ENCODE measurements at regions not wholly inside any gene's neighbourhood (a gene's known extent, or its start where the extent isn't known, plus 50 kb on each side); places are given as distances from the start of the nearest gene placed in this dataset.

DNA sequence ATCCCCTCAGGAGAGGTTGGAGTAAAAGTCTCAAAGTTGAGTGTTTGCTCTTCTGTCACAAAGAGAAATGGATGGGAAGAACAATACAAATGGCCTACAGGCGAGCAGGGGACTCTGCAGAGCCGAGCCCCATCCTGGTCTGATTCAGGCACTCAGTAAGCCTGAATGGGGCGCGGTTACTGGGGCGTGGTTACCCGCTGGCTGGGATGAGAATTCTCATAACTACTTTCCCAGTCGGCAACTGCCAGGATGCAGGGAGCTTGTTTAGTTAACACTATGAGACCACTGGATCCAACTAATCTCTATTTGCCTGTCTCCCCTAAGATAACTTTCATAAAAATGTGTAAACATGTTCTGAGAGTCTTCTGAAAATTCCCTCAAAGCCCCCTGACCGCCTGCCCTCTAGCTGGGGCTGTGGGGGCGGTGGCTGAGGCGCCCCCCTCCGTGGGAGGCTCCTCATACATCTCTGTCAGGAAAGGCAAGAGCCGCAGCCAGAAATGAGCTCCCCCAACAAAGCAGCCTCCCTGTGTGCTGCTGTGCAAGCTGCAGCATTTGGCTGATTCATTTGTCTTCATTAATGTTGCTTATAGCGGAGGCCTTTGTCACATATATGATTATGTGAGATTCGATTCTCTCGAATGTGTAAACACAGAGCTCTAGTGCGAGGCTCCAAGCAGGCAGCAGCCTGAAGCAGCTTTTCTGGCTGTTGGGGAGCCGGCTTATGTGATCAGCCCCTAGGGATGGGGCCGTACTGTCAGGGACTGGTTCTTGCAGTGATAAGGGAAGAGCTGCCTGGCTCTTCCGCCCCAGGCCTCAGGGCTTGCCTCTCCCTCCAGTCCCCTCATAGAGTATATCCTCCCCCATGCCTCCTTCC lies 126.1 kb upstream of the ARHGAP5 start:
- Mint-ChIP-seq H3K36me3 (ENCODE audit: low read depth) (no peaks in the 10 kb centered on the region), H3K4me1 (ENCODE audit: low read depth) (peaks cover 10% of the 10 kb centered on the region), H3K27ac (no peak overlapping the region), H3K27me3 (ENCODE audit: low read depth) (peaks cover 3% of the 10 kb centered on the region), H3K9me3 (no peaks in the 10 kb centered on the region), H3K4me3 (no peak overlapping the region)

DNA sequence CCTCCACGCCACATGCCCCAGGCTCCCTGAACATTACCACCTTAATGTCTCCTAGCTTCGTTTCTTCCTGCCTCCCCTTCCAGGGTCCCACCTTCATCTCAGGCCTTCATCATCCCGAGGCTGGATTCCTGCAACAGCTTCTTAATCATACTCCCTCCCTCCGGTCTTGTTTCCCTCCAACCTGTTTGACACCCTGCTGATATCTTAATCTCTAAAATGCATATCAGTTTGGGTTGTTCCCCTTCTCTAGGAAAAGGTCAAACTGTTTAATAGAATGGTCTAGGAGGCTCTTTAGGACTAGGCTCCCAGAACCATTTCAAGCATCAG lies 125.5 kb upstream of the ARHGAP5 start:
- H3K4me3 Mint-ChIP-seq: no peak overlapping the region
- peaks cover 10% of the 10 kb centered on the region for H3K4me1 Mint-ChIP-seq (ENCODE audit: low read depth)
- H3K27me3 Mint-ChIP-seq (ENCODE audit: low read depth): peaks cover 3% of the 10 kb centered on the region
- H3K9me3 Mint-ChIP-seq: no peaks in the 10 kb centered on the region
- H3K36me3 Mint-ChIP-seq (ENCODE audit: low read depth): no peaks in the 10 kb centered on the region
- H3K27ac Mint-ChIP-seq: no peak overlapping the region

DNA sequence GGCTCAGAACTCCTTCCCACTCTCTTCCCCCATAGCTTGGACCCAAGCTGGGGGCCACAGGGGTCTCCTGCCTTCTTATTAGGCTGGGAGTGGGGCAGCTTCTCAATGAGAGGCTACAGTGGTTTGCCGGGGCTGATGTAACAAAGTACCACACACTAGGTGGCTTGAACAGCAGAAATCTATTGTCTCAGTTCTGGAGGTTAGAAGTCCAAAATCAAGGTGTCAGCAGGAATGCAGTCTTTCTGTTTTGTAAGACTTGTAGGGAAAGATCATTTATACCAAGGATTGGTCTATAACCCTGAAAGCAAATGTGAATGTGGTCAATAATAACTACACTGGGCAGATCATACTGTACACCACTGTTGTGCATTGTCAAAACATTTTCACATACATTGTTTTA lies 124.5 kb upstream of the ARHGAP5 start:
- H3K4me1 Mint-ChIP-seq (ENCODE audit: low read depth): peaks cover 7% of the 10 kb centered on the region

DNA sequence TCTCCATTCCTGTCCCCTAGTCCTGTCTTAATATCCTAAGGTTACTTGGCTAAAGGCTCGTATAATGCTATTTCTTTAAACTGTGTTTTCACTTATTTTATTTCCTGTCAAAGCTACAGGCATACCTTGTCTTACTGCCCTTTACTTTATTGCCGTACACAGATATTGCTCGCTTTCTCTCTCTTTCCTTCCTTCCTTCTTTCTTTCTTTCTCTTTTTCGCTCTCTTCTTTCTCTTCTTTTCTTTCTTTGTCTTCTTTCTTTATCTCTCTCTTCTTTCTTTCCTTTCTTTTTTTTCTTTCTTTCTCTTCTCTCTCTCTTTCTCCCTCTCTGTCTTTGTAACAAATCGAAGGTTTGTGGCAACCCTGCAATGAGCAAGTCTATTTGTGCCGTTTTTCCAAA lies 123.9 kb upstream of the ARHGAP5 start:
- Mint-ChIP-seq H3K36me3 (ENCODE audit: low read depth) (no peaks in the 10 kb centered on the region), H3K9me3 (no peaks in the 10 kb centered on the region), H3K27ac (no peak overlapping the region), H3K4me3 (no peak overlapping the region), H3K4me1 (ENCODE audit: low read depth) (peaks cover under 1% of the 10 kb centered on the region), H3K27me3 (ENCODE audit: low read depth) (no peaks in the 10 kb centered on the region)

More for the DNA sequence above, 124.5 kb upstream of the ARHGAP5 start:
- Mint-ChIP-seq H3K27me3 (ENCODE audit: low read depth) (peaks cover 3% of the 10 kb centered on the region), H3K4me3 (no peak overlapping the region), H3K36me3 (ENCODE audit: low read depth) (no peaks in the 10 kb centered on the region), H3K9me3 (no peaks in the 10 kb centered on the region), H3K27ac (no peak overlapping the region)

DNA sequence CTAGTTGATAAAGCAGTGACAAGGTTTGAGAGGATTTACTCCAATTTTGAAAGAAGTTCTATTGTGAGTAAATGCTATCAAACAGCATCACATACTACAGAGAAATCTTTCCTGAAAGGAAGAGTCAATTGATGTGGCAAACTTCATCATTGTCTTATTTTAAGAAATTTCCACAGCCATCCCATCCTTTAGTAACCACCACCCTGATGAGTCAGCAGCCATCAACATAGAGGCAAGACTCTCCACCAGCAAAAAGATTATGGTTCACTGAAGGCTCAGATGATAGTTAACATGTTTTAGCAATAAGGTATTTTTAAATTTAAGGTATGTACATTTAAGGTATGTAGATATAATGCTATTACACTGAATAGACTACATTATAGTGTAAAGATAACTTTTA lies 122.1 kb upstream of the ARHGAP5 start:
- H3K27ac Mint-ChIP-seq: no peak overlapping the region
- no peaks in the 10 kb centered on the region for H3K36me3 Mint-ChIP-seq (ENCODE audit: low read depth)
- no peak overlapping the region for H3K4me3 Mint-ChIP-seq
- no peaks in the 10 kb centered on the region for H3K4me1 Mint-ChIP-seq (ENCODE audit: low read depth)
- peaks cover 1% of the 10 kb centered on the region for H3K9me3 Mint-ChIP-seq
- no peaks in the 10 kb centered on the region for H3K27me3 Mint-ChIP-seq (ENCODE audit: low read depth)

DNA sequence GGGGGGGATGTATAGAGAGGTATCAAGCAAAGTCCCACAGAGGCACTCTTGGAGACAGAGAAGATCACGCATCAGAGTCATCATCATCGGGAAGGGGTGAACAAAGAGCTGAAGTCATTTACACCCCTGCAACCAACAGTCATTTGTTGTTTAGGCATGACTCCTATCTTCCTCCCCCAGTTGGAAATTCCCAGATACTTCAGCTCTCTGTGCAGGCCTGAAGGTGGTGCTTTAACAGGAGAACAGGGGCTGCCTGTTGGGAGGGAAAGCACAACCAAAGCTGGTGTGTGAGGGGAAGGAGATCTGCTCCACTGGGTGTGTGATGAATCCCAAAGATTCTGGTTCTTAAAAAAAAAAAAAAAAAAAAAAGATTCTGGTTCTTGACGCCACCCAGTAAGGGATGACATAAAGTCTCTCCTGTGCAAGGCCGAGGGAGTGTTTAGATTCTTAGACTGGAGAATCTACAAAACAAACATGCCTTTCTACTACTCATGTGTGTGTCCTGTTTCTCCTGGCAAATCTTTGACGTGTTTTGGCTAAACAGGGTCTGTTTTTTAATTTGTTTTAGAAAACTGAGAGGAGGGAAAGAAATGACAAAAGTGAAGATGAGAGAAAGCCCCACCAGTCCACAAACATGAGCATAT lies 121.0 kb upstream of the ARHGAP5 start:
- no peaks in the 10 kb centered on the region for H3K36me3 Mint-ChIP-seq (ENCODE audit: low read depth)
- H3K27me3 Mint-ChIP-seq (ENCODE audit: low read depth): no peaks in the 10 kb centered on the region
- H3K4me1 Mint-ChIP-seq (ENCODE audit: low read depth): no peaks in the 10 kb centered on the region
- no peak overlapping the region for H3K4me3 Mint-ChIP-seq
- H3K27ac Mint-ChIP-seq: no peak overlapping the region
- peaks cover 9% of the 10 kb centered on the region for H3K9me3 Mint-ChIP-seq

DNA sequence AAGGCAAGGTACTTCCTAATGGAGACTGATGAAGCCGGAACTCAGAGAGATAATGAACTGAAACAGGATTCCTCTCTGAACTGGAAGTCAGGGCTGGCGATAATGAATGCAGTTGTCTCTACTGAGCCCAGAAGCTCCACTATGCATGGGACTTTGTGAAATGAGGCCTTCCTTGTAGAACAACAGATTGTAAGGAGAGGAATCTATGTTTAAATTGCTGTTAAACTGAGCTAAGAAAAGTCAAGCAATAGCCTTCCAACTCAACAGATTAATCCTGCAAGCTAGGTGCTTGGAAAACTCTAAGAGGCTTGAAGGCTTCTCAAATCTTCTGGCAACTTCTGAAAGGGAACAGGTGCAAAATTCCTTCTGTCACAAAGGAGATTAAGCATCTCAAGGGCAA lies 119.5 kb upstream of the ARHGAP5 start:
- Mint-ChIP-seq H3K36me3 (ENCODE audit: low read depth) (no peaks in the 10 kb centered on the region), H3K27ac (no peak overlapping the region), H3K4me1 (ENCODE audit: low read depth) (no peaks in the 10 kb centered on the region), H3K9me3 (peaks cover 9% of the 10 kb centered on the region), H3K4me3 (no peak overlapping the region), H3K27me3 (ENCODE audit: low read depth) (no peaks in the 10 kb centered on the region)

DNA sequence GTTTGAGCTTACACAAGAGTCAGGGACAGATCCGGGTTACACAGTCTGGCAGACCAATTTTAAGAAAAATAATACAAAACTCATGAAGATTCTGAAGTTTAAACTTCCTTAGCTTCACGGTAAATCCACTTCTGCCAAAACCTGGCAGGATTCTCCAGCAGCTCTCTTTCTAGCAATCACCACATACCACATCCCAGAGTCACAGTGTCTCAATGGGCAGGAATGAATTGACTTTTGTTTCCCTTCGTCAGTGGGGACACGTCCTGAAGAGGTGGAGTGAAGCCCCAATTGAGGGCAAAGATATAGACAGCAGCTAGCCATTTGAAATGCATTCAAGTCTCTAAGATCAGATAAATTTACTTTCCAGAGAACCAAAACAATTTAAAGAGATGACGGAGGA lies 117.1 kb upstream of the ARHGAP5 start:
- Mint-ChIP-seq H3K9me3 (peaks cover 9% of the 10 kb centered on the region), H3K27ac (no peak overlapping the region), H3K36me3 (ENCODE audit: low read depth) (no peaks in the 10 kb centered on the region), H3K27me3 (ENCODE audit: low read depth) (no peaks in the 10 kb centered on the region), H3K4me3 (no peak overlapping the region), H3K4me1 (ENCODE audit: low read depth) (no peaks in the 10 kb centered on the region)

DNA sequence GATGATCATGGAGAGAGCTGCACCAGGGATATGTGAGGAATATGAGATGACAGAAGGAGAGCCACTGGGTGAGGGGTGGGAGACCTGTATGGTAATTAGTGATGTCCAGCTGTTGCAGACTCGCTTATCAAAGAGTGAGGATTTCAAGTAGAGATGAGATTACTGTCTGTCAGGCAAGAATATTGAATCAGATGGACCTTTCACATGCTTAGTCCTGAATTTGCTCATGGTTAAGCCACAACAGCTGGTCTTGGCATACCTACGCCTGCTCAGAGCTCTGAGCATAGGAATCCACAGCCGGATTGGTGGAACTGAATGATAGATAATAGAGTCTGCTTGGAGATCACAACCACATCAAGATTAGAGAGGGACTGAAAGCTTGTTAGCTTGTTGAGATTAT lies 115.2 kb upstream of the ARHGAP5 start:
- Mint-ChIP-seq H3K27me3 (ENCODE audit: low read depth) (no peaks in the 10 kb centered on the region), H3K4me1 (ENCODE audit: low read depth) (peaks cover 5% of the 10 kb centered on the region), H3K4me3 (no peak overlapping the region), H3K36me3 (ENCODE audit: low read depth) (no peaks in the 10 kb centered on the region), H3K9me3 (peaks cover 9% of the 10 kb centered on the region), H3K27ac (no peak overlapping the region)

DNA sequence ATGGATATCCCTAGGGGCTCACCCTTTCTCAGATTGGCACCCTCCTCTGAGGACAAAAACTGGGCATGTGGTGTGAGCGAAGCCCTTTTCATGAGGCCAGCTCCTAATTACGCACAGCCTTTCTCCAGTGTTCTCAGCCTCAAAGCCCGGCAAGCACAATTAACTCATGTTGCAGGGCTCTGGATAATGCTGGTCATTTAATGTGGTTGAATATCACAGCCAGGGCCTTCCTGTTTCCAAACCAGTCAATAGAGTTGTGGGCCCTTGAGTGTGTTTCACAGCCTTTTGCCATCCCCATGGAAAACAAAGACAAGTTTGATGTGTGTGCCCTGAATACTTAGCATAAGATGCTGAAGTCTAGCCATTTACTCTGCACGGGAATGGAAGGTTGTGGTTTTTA lies 114.2 kb upstream of the ARHGAP5 start:
- H3K27ac Mint-ChIP-seq: no peak overlapping the region
- peaks cover 5% of the 10 kb centered on the region for H3K4me1 Mint-ChIP-seq (ENCODE audit: low read depth)
- H3K4me3 Mint-ChIP-seq: no peak overlapping the region
- no peaks in the 10 kb centered on the region for H3K36me3 Mint-ChIP-seq (ENCODE audit: low read depth)
- no peaks in the 10 kb centered on the region for H3K27me3 Mint-ChIP-seq (ENCODE audit: low read depth)
- peaks cover 9% of the 10 kb centered on the region for H3K9me3 Mint-ChIP-seq

DNA sequence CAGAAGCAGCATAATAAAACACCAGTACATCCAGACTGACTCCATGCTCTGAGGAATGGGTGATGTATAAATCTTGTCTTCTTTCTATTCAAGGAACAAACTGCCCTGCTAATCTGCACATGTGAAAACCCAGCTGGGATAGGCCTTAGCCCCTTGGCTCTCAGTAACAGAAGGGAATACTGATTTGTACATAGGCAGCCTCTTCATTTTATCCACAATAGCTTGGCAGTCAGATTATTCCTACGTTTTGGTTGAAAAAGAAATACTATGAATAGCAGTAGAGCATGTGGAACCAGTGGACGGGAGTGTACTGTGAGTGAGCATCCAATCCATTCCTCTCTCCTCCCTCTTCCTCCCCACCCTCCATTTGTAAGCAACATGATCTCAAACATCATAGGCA lies 113.5 kb upstream of the ARHGAP5 start:
- Mint-ChIP-seq H3K4me3 (no peak overlapping the region), H3K4me1 (ENCODE audit: low read depth) (peaks cover 5% of the 10 kb centered on the region), H3K36me3 (ENCODE audit: low read depth) (no peaks in the 10 kb centered on the region), H3K27ac (no peak overlapping the region), H3K27me3 (ENCODE audit: low read depth) (no peaks in the 10 kb centered on the region), H3K9me3 (peaks cover 9% of the 10 kb centered on the region)

DNA sequence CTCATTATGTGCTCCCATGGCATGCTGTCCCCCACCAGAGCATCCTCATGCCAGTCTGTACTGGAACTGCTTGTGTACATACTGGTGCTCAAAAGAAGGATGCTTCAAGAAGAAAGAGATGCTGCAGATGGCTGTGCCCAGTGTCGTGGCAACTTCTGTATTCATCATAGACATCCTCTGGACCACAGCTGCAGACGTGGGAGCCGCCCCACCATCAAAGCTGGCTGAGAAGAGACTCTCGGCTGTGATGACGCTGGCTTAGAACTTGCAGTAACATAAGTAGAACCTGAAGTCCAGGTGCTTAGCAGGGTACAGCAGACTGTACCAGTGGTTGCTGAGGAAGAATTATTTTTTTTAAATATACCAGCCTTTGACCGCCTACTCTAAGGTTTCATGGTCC lies 112.6 kb upstream of the ARHGAP5 start:
- H3K27ac Mint-ChIP-seq: no peak overlapping the region
- H3K36me3 Mint-ChIP-seq (ENCODE audit: low read depth): no peaks in the 10 kb centered on the region
- no peak overlapping the region for H3K4me3 Mint-ChIP-seq
- H3K9me3 Mint-ChIP-seq: peaks cover 12% of the 10 kb centered on the region
- no peaks in the 10 kb centered on the region for H3K27me3 Mint-ChIP-seq (ENCODE audit: low read depth)
- H3K4me1 Mint-ChIP-seq (ENCODE audit: low read depth): peaks cover 5% of the 10 kb centered on the region

DNA sequence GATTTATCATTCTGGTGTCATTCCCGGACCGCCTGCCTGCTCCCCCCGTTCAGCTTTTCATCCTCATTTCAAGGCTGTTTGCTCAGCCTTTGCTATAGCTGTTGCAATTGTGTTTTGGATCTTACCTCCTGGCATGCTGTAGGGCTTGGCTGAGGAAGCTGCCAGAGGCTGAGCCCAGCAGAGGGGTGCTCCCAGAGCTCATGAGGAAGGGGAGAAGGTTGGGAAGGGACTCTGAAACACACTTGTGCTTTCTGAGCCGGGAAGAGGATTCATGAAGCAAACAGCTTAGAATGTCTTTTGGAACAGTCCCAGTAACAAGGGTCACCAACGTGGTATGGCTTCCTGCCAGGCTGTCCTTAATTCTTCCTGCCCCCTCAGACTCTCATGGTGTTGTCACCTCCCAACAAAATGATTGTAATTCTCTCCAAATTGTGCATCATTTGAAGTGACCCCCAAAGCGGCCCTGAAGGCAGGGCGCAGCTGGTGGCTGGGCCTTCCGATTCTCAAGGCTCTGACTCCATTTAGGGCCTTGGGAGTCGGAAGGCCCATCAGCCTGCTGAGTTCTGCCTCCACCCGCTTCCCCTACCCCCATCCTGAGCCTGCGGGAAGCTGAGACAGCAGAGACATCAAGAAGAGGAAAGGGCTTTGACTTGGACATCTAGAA lies 111.9 kb upstream of the ARHGAP5 start:
- H3K9me3 Mint-ChIP-seq: peaks cover 8% of the 10 kb centered on the region
- H3K4me1 Mint-ChIP-seq (ENCODE audit: low read depth): peaks cover 5% of the 10 kb centered on the region
- H3K4me3 Mint-ChIP-seq: no peak overlapping the region
- no peaks in the 10 kb centered on the region for H3K36me3 Mint-ChIP-seq (ENCODE audit: low read depth)
- H3K27me3 Mint-ChIP-seq (ENCODE audit: low read depth): no peaks in the 10 kb centered on the region
- no peak overlapping the region for H3K27ac Mint-ChIP-seq

DNA sequence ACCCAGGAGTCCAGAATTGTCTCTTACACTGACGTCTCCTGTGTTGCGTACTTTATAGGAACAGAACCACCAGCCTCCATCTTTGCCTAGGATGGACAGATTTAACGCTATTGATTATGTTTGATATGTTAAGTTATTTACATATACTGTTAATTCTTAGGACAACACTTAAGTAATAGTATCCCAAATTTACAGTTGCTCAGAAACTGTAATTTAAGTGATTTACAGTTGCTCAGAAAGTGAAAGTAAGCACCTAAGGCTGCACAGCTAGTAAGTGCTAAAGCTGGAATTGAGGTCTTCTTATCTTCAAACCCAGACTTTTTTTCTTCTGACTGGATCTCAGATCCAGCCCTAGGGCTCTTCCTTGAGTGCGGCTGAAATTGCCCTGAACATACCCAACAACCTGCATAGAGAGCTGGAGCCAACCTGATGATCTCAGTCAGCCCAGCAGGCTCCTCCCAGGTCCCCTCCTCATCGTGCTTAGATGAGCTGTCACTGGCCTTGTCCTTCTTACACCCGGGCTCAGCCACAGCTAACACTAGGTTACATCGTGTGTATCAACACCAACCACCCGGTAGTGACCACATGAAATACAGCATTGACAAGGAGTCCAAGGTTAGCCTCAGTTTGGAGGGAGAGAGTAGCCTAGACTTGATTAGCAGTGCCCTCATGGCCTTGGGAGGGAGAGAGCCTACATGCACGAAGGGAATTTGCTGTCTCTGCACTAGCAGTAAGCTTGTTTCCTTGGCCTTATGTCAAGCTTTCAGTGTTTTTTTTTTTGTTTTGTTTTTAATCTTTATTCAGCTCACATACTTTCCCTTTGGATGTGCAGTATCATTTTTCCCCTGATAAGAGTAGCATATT lies 111.1 kb upstream of the ARHGAP5 start:
- H3K4me3 Mint-ChIP-seq: no peak overlapping the region
- no peaks in the 10 kb centered on the region for H3K36me3 Mint-ChIP-seq (ENCODE audit: low read depth)
- peaks cover 8% of the 10 kb centered on the region for H3K9me3 Mint-ChIP-seq
- no peak overlapping the region for H3K27ac Mint-ChIP-seq
- peaks cover 5% of the 10 kb centered on the region for H3K4me1 Mint-ChIP-seq (ENCODE audit: low read depth)
- no peaks in the 10 kb centered on the region for H3K27me3 Mint-ChIP-seq (ENCODE audit: low read depth)

Measured in T-helper 1 cell treated with Interleukin-12 subunit alpha and Interleukin-12 subunit beta and Interleukin-4 antibody, amounts not matched to agents 30 μg/mL and 1 μg/mL, for 36 hours (primary cell).